Mesothelial cell of epicardium (in vitro differentiated cells): ENCODE measurements at regions not wholly inside any gene's neighbourhood (a gene's known extent, or its start where the extent isn't known, plus 50 kb on each side); places are given as distances from the start of the nearest gene placed in this dataset.
A peak's percentile ranks its signal among the peaks of the same experiment; 100 is the strongest.

Experiments used
- DNase-seq, 2 experiments: peaks; one replicate each; pipeline ENCODE4 v3.0.0; 2021; ENCODE audit warnings: low spot score in 2 of 2; ENCODE audit not compliant: unreplicated experiment in 2 of 2
- H3K27ac Mint-ChIP-seq: 2 replicates; pipeline ENCODE4 v1.8.0; 2021; ENCODE audit warnings: mixed read lengths
- H3K27me3 Mint-ChIP-seq: 2 replicates; pipeline ENCODE4 v1.8.0; 2021; ENCODE audit warnings: low read depth, mixed read lengths
- H3K36me3 Mint-ChIP-seq: 2 replicates; pipeline ENCODE4 v1.8.0; 2021; ENCODE audit warnings: mixed read lengths
- H3K4me1 Mint-ChIP-seq: 2 replicates; pipeline ENCODE4 v1.8.0; 2021; ENCODE audit warnings: mixed read lengths
- H3K4me3 Mint-ChIP-seq: 2 replicates; pipeline ENCODE4 v1.8.0; 2021; ENCODE audit warnings: mild to moderate bottlenecking, moderate library complexity, mixed read lengths
- H3K9me3 Mint-ChIP-seq: 2 replicates; pipeline ENCODE4 v1.8.0; 2021; ENCODE audit warnings: mixed read lengths
- TF ChIP-seq, protein P1 (sequence below): fragments of 200-600 bp; sonication (generic); IDR thresholded peaks from one replicate; pipeline ENCODE4 v1.5.0; 2021; ENCODE audit warnings: antibody characterized with exemption; ENCODE audit not compliant: unreplicated experiment

DNA sequence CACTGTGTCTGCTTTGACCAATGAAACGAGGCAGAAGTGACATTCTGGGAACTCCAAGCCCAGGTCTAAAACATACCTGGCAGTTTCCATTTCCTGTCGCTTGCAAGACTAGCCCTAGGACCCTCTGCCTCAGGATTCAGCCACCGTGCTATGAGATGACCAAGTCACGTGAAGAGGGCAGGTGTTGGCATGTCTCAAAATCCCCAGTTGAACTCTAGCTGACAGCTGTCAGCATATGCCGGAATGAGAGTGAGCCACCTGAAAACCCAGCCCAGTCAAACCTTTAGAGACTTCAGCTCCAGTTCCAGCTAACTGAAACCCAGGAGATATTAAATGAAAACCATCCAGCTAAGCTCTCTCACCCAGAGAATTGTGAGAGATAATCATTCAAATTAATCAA is 89.9 kb upstream of the PPP1R3A start:
- DNase-seq, result no peak
- TF ChIP-seq, protein P1, sequence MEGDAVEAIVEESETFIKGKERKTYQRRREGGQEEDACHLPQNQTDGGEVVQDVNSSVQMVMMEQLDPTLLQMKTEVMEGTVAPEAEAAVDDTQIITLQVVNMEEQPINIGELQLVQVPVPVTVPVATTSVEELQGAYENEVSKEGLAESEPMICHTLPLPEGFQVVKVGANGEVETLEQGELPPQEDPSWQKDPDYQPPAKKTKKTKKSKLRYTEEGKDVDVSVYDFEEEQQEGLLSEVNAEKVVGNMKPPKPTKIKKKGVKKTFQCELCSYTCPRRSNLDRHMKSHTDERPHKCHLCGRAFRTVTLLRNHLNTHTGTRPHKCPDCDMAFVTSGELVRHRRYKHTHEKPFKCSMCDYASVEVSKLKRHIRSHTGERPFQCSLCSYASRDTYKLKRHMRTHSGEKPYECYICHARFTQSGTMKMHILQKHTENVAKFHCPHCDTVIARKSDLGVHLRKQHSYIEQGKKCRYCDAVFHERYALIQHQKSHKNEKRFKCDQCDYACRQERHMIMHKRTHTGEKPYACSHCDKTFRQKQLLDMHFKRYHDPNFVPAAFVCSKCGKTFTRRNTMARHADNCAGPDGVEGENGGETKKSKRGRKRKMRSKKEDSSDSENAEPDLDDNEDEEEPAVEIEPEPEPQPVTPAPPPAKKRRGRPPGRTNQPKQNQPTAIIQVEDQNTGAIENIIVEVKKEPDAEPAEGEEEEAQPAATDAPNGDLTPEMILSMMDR, result no peak
- Mint-ChIP-seq H3K9me3 (peaks cover 12% of the 10 kb centered on the region), H3K36me3 (no peaks in the 10 kb centered on the region), H3K4me3 (no peak overlapping the region), H3K4me1 (peaks cover 16% of the 10 kb centered on the region), H3K27ac (no peak overlapping the region), H3K27me3 (peaks cover 4% of the 10 kb centered on the region)

DNA sequence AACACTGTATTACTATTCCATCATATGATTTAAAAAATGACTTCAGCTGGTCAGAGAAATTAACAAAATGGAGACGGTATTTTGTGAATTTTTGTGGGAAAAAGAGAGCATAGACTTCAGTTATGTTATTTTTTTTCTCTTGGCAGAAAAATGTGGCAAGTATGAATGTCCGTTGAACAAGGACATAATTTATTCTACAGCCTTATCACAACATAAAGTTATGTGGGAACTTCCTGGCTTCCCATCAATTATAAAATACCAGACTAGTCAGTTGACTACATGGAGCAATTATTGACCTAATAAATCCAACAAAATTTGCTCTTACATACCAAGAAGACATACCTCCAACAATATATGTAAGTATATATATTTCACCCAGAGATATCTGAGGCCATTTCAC is 88.6 kb upstream of the PPP1R3A start:
- Mint-ChIP-seq H3K9me3 (peaks cover 25% of the 10 kb centered on the region), H3K36me3 (peaks cover 3% of the 10 kb centered on the region), H3K4me3 (no peak overlapping the region), H3K27ac (peak overlapping the region; percentile 23), H3K4me1 (peaks cover 16% of the 10 kb centered on the region), H3K27me3 (peaks cover 4% of the 10 kb centered on the region)
- DNase-seq, result no peak
- TF ChIP-seq, protein P1, result no peak

DNA sequence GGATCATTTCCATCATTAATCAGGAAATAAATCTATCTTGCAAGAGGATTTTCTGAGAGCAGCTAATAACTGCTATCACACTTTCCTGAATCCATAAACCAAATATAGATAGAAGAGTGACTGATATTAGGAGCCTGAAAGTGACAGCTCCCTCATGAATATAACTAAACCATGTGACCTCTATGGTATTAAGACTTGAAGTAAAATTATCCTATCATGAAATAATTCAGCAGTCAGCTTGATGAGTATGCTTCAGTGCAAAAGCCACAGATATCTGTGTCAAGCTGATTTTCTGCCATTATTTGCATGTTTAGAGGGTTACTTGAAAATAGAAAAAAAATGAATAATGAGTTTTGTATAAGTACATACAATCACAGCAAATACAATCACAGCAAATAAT is 80.1 kb upstream of the PPP1R3A start:
- DNase-seq, result no peak
- Mint-ChIP-seq H3K4me3 (no peak overlapping the region), H3K36me3 (peaks cover 15% of the 10 kb centered on the region), H3K27me3 (peaks cover 4% of the 10 kb centered on the region), H3K27ac (no peak overlapping the region), H3K4me1 (no peaks in the 10 kb centered on the region), H3K9me3 (peaks cover 43% of the 10 kb centered on the region)
- TF ChIP-seq, protein P1, result no peak

DNA sequence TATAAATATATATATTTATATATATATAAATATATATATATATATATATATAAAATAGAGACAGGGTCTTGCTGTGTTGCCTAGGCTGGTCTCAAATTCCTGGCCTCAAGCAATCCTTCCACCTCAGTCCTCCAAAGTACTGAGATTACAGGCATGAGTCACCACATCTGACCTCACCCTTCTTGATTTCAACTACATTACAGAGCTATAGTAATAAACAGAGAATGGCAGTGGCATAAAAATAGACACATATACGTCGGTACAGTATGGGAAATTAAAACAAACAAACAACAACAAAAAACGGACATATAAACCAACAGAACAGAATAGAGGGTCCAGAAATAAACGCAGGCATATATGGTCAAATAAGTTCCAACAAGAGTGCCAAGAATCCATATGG is 77.6 kb upstream of the PPP1R3A start:
- H3K36me3 Mint-ChIP-seq, result peaks cover 3% of the 10 kb centered on the region
- H3K27me3 Mint-ChIP-seq, result peaks cover 27% of the 10 kb centered on the region
- no peak overlapping the region for H3K4me3 Mint-ChIP-seq
- DNase-seq, result no peak
- TF ChIP-seq, protein P1, result no peak
- H3K9me3 Mint-ChIP-seq, result peaks cover 17% of the 10 kb centered on the region
- no peaks in the 10 kb centered on the region for H3K4me1 Mint-ChIP-seq
- no peak overlapping the region for H3K27ac Mint-ChIP-seq

DNA sequence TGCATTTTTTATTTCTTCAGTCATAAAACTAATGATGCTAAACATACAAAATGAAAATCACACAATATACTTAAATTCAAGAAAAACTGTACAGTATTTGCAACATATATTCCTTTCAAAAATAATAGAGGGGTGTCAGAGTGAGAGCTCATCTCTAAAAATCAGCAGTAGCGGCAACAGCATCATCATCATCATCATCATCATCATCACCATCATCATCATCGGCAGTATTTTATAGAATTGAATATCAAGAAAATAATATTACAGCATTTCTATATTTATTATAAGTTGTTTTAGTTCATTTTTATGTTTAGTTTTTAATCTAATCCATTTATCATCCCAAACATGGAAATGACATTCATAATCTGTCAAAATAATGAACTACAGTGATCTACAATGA is 67.4 kb upstream of the PPP1R3A start:
- H3K4me3 Mint-ChIP-seq, result no peak overlapping the region
- H3K36me3 Mint-ChIP-seq, result no peaks in the 10 kb centered on the region
- no peak for DNase-seq
- H3K4me1 Mint-ChIP-seq, result no peaks in the 10 kb centered on the region
- TF ChIP-seq, protein P1, result no peak
- no peak overlapping the region for H3K27ac Mint-ChIP-seq
- H3K27me3 Mint-ChIP-seq, result peaks cover 29% of the 10 kb centered on the region
- no peaks in the 10 kb centered on the region for H3K9me3 Mint-ChIP-seq

DNA sequence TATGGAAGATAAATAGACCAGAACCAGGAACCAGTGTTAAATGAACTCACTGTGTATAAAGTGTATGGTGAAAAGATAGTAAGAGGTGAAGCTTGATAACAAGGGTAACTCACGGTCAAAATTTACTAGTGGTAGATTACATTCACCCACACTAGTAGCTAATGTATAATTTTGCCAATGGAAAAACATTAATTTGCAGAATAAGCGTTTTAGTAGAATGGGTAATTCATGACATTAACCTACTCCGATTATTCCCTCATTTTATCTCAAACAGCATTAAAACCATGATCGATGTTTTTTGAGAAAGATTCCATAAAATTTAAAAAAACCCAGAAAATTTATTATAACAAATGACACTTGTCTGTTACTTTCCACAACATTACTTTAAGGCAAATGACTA is 57.7 kb upstream of the PPP1R3A start:
- no peaks in the 10 kb centered on the region for H3K9me3 Mint-ChIP-seq
- no peak overlapping the region for H3K27ac Mint-ChIP-seq
- no peak for DNase-seq
- H3K4me1 Mint-ChIP-seq, result no peaks in the 10 kb centered on the region
- peaks cover 33% of the 10 kb centered on the region for H3K27me3 Mint-ChIP-seq
- no peaks in the 10 kb centered on the region for H3K36me3 Mint-ChIP-seq
- no peak overlapping the region for H3K4me3 Mint-ChIP-seq
- TF ChIP-seq, protein P1, result no peak
